ENCODE measurements at regions not wholly inside any gene's neighbourhood (a gene's known extent, or its start where the extent isn't known, plus 50 kb on each side); places are given as distances from the start of the nearest gene placed in this dataset.

DNA sequence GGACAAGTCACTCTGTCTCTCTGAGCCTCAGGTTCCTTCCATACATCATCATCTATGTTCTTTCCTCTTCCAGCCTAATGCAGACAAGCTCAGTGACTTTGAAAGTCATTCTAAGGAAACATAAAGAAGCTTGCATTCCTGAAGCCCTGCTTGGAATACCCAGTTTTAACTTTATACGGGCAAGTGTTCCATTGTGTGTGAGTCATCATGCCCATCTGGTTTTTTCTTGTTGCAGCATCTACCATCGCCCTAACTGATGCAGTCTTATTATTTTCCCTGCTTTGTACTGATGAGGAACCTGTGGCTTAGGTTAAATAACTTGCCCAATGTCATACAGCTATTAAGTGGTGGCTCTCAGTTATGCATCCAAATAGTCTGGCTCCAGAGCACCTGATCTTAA lies 177.9 kb upstream of the RAI2 start:
- FAIRE-seq (no peak), ATAC-seq (no peak), DNase-seq (ENCODE audit: low spot score) (no peak)
- Histone ChIP-seq H3K27me3 (ENCODE audit: control insufficient read depth in 1 of 2, insufficient read depth in 2 of 2, low read length in 2 of 2) (no peaks in the 10 kb centered on the region), H3K9me3 (ENCODE audit: low read length) (no peaks in the 10 kb centered on the region), H3K4me1 (ENCODE audit: insufficient read depth, low read length) (no peaks in the 10 kb centered on the region), H3K36me3 (replicated peaks in 1 of 2; ENCODE audit: control insufficient read depth in 1 of 2, insufficient read depth in 2 of 2, low read length in 2 of 2) (no peaks in the 10 kb centered on the region), H3K4me2 (ENCODE audit: low read depth, low read length) (no peak overlapping the region), H3K79me2 (ENCODE audit: insufficient read depth, low read length) (no peaks in the 10 kb centered on the region), H3K9ac (ENCODE audit: insufficient read depth, low read depth, low read length) (no peak overlapping the region), H2AFZ (ENCODE audit: low read length) (no peak overlapping the region), H3K27ac (ENCODE audit: extremely low read length, insufficient read depth, low read length) (no peak overlapping the region), H4K20me1 (ENCODE audit: insufficient read depth, low read length) (no peaks in the 10 kb centered on the region), H3K4me3 (replicated peaks in 1 of 3; ENCODE audit: insufficient read depth in 1 of 3, low read depth in 2 of 3, low read length in 3 of 3) (no peak overlapping the region)
- 6% methylated on average over 2 of the region's 2 CpGs for WGBS (ENCODE audit: low lambda C conversion rate)
- intact Hi-C loops (cut with micrococcal nuclease; ENCODE audit: unreplicated experiment): no loop called here
- TF ChIP-seq, protein P1, sequence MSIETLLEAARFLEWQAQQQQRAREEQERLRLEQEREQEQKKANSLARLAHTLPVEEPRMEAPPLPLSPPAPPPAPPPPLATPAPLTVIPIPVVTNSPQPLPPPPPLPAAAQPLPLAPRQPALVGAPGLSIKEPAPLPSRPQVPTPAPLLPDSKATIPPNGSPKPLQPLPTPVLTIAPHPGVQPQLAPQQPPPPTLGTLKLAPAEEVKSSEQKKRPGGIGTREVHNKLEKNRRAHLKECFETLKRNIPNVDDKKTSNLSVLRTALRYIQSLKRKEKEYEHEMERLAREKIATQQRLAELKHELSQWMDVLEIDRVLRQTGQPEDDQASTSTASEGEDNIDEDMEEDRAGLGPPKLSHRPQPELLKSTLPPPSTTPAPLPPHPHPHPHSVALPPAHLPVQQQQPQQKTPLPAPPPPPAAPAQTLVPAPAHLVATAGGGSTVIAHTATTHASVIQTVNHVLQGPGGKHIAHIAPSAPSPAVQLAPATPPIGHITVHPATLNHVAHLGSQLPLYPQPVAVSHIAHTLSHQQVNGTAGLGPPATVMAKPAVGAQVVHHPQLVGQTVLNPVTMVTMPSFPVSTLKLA (IDR thresholded peaks at IDR 0.05): no peak
- BruUV-seq (replicated peaks): no TSS peak
- in situ Hi-C loops (cut with HindIII; ENCODE audit: extremely low pct_ligation_motif_present, low pct_unique_long_range_greater_than_20kb): no loop called here
- CTCF ChIA-PET (ENCODE audit: low intra/inter-chr PET ratio, low total read pairs): no interaction called here
- POLR2A ChIA-PET: no interaction called here

DNA sequence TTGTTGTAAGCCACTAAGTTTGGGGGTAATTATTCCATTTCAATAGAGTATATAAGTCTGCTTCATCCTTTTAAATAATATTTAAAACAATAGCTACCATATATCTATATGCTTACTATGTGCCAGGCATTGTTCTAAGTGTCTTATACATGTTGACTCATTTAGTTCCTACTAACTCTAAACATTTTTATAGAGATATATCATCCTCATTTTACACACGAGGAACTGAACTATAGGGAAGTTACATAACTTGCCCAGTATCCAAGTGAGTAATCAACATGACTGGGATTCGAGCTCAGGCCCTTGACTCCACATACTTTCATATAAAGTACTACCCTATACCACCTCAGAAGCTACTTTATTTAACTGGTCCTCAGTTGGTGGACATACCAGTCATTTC lies 175.3 kb upstream of the RAI2 start:
- H3K9me3 ChIP-seq (ENCODE audit: low read length): no peaks in the 10 kb centered on the region
- in situ Hi-C loops (cut with HindIII; ENCODE audit: extremely low pct_ligation_motif_present, low pct_unique_long_range_greater_than_20kb): no loop called here
- no peak overlapping the region for H3K4me2 ChIP-seq (ENCODE audit: low read depth, low read length)
- WGBS (ENCODE audit: low lambda C conversion rate): 0% methylated on average over 2 of the region's 2 CpGs
- no peak for ATAC-seq
- no peak overlapping the region for H3K27ac ChIP-seq (ENCODE audit: extremely low read length, insufficient read depth, low read length)
- no peak overlapping the region for H3K4me3 ChIP-seq (replicated peaks in 1 of 3; ENCODE audit: insufficient read depth in 1 of 3, low read depth in 2 of 3, low read length in 3 of 3)
- H3K36me3 ChIP-seq (replicated peaks in 1 of 2; ENCODE audit: control insufficient read depth in 1 of 2, insufficient read depth in 2 of 2, low read length in 2 of 2): no peaks in the 10 kb centered on the region
- H3K4me1 ChIP-seq (ENCODE audit: insufficient read depth, low read length): no peaks in the 10 kb centered on the region
- 0 out of 5 replicates have a peak, but pooled peaks cover 0 to 1% of the 10 kb centered on the region in 2 experiments for H3K27me3 ChIP-seq (ENCODE audit: control insufficient read depth in 1 of 2, insufficient read depth in 2 of 2, low read length in 2 of 2)
- BruUV-seq (replicated peaks): no TSS peak
- POLR2A ChIA-PET: no interaction called here
- H3K9ac ChIP-seq (ENCODE audit: insufficient read depth, low read depth, low read length): no peak overlapping the region
- no peaks in the 10 kb centered on the region for H3K79me2 ChIP-seq (ENCODE audit: insufficient read depth, low read length)
- no peak for FAIRE-seq
- DNase-seq (ENCODE audit: low spot score): no peak
- H2AFZ ChIP-seq (ENCODE audit: low read length): no peak overlapping the region
- CTCF ChIA-PET (ENCODE audit: low intra/inter-chr PET ratio, low total read pairs): no interaction called here
- H4K20me1 ChIP-seq (ENCODE audit: insufficient read depth, low read length): no peaks in the 10 kb centered on the region
- intact Hi-C loops (cut with micrococcal nuclease; ENCODE audit: unreplicated experiment): no loop called here
- no peak for TF ChIP-seq HHEX (CRISPR knock-in tag; IDR thresholded peaks at IDR 0.05)
- TF ChIP-seq, protein P2, sequence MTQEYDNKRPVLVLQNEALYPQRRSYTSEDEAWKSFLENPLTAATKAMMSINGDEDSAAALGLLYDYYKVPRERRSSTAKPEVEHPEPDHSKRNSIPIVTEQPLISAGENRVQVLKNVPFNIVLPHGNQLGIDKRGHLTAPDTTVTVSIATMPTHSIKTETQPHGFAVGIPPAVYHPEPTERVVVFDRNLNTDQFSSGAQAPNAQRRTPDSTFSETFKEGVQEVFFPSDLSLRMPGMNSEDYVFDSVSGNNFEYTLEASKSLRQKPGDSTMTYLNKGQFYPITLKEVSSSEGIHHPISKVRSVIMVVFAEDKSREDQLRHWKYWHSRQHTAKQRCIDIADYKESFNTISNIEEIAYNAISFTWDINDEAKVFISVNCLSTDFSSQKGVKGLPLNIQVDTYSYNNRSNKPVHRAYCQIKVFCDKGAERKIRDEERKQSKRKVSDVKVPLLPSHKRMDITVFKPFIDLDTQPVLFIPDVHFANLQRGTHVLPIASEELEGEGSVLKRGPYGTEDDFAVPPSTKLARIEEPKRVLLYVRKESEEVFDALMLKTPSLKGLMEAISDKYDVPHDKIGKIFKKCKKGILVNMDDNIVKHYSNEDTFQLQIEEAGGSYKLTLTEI (CRISPR knock-in tag; conservative IDR thresholded peaks at IDR 0.05): no peak
- TF ChIP-seq ZNF781 (CRISPR knock-in tag; IDR thresholded peaks at IDR 0.05; ENCODE audit: borderline replicate concordance, not compliant biosample characterization): no peak
- TF ChIP-seq, protein P3, sequence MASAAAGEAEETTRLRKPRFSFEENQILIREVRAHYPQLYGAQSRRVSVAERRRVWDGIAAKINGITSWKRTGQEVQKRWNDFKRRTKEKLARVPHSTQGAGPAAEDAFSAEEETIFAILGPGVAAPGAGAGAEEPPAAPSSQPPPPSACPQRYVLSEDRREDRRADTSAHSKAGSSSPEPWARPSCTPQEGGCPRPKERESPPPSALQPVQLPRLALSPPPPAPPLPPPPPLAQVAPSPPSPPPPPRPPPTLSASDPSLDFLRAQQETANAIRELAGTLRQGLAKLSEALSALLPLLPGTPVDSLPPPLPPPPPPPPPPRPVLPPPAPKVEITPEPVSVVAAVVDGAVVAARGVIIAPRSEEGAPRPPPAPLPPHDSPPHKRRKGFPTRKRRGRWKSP (CRISPR knock-in tag; IDR thresholded peaks at IDR 0.05): no peak
- TF ChIP-seq ARNT2 (CRISPR knock-in tag; IDR thresholded peaks at IDR 0.05; ENCODE audit: low read depth): no peak
- no peak for TF ChIP-seq ZNF614 (CRISPR knock-in tag; IDR thresholded peaks at IDR 0.05; ENCODE audit: borderline replicate concordance)
- TF ChIP-seq KDM1A (CRISPR knock-in tag; IDR thresholded peaks at IDR 0.05): no peak
- no peak for TF ChIP-seq ZNF672 (CRISPR knock-in tag; IDR thresholded peaks at IDR 0.05)
- TF ChIP-seq ZNF782 (CRISPR knock-in tag; IDR thresholded peaks at IDR 0.05; ENCODE audit: borderline replicate concordance): no peak
